DND-41 (cell line): ENCODE measurements at regions not wholly inside any gene's neighbourhood (a gene's known extent, or its start where the extent isn't known, plus 50 kb on each side); places are given as distances from the start of the nearest gene placed in this dataset.

Experiments
- CTCF ChIP-seq: IDR thresholded peaks from 2 replicates; pipeline ENCODE4 v1.5.1; 2012; ENCODE audit warnings: borderline replicate concordance, low read length, moderate library complexity, mild to moderate bottlenecking; ENCODE audit not compliant: poor library complexity, severe bottlenecking; ENCODE audit errors: extremely low read depth
- EZH2 ChIP-seq: IDR thresholded peaks from 3 replicates; pipeline ENCODE4 v1.6.1; 2012; ENCODE audit warnings: borderline replicate concordance, low read depth, mild to moderate bottlenecking, moderate library complexity, low read length, inconsistent platforms; ENCODE audit not compliant: severe bottlenecking

- TF ChIP-seq CTCF (no peak), EZH2 (no peak)
These were observed 127.6 kb upstream of the RASGRP1 start for GRCh38 chr15:38691965-38692788.
